HT-29 (cell line): ENCODE measurements at regions not wholly inside any gene's neighbourhood (a gene's known extent, or its start where the extent isn't known, plus 50 kb on each side); places are given as distances from the start of the nearest gene placed in this dataset.
"Not testable (repeated sequence)": the region's sequence is repeated elsewhere in the genome, so short reads cannot be mapped to it uniquely, and the experiment has no call there.

Experiments used
- DNase-seq: peaks from one replicate; pipeline ENCODE4 v3.0.0-alpha.2; 2015; ENCODE audit warnings: low spot score

- no peak for DNase-seq
These were observed 663.1 kb upstream of the MARCKS start for GRCh38 chr6:113194090-113194489.

- no peak for DNase-seq
These were observed 654.1 kb upstream of the MARCKS start for GRCh38 chr6:113202852-113203714.

- DNase-seq = no peak
These were observed 653.4 kb upstream of the MARCKS start for GRCh38 chr6:113203715-113204110.

- DNase-seq = no peak
These were observed 651.6 kb upstream of the MARCKS start for GRCh38 chr6:113205553-113205952.

GRCh38 chr6:113208726-113209125 lies 648.4 kb upstream of the MARCKS start:
- DNase-seq = no peak

- DNase-seq = no peak
These were observed 647.8 kb upstream of the MARCKS start for GRCh38 chr6:113209315-113209714.

GRCh38 chr6:113211170-113211569 lies 646.0 kb upstream of the MARCKS start:
- DNase-seq = no peak

- no peak for DNase-seq
These were observed 637.4 kb upstream of the MARCKS start for GRCh38 chr6:113219783-113220182.

GRCh38 chr6:113220832-113221231 lies 636.3 kb upstream of the MARCKS start:
- DNase-seq = no peak

GRCh38 chr6:113221850-113222249 lies 635.3 kb upstream of the MARCKS start:
- no peak for DNase-seq

- no peak for DNase-seq
These were observed 611.0 kb upstream of the MARCKS start for GRCh38 chr6:113246186-113246585.

GRCh38 chr6:113248532-113248931 lies 608.6 kb upstream of the MARCKS start:
- DNase-seq = no peak

- DNase-seq = not testable (repeated sequence)
These were observed 603.0 kb upstream of the MARCKS start for GRCh38 chr6:113254194-113254593.

- DNase-seq = no peak
These were observed 598.4 kb upstream of the MARCKS start for GRCh38 chr6:113258771-113259170.

- DNase-seq = no peak
These were observed 585.7 kb upstream of the MARCKS start for GRCh38 chr6:113271437-113271836.

- no peak for DNase-seq
These were observed 580.5 kb upstream of the MARCKS start for GRCh38 chr6:113276601-113277000.

GRCh38 chr6:113277111-113277510 lies 580.0 kb upstream of the MARCKS start:
- DNase-seq = no peak

GRCh38 chr6:113281014-113281413 lies 576.1 kb upstream of the MARCKS start:
- DNase-seq = no peak

- DNase-seq = no peak
These were observed 575.7 kb upstream of the MARCKS start for GRCh38 chr6:113281431-113281830.

GRCh38 chr6:113287396-113287795 lies 569.7 kb upstream of the MARCKS start:
- no peak for DNase-seq

GRCh38 chr6:113288409-113288808 lies 568.7 kb upstream of the MARCKS start:
- DNase-seq = no peak

- DNase-seq = no peak
These were observed 568.0 kb upstream of the MARCKS start for GRCh38 chr6:113289166-113289565.

GRCh38 chr6:113290684-113291083 lies 566.5 kb upstream of the MARCKS start:
- no peak for DNase-seq
